Esophagus (tissue), 2 donors: ENCODE measurements at regions not wholly inside any gene's neighbourhood (a gene's known extent, or its start where the extent isn't known, plus 50 kb on each side); places are given as distances from the start of the nearest gene placed in this dataset.

Experiments
- H3K27ac ChIP-seq, 2 donors: one replicate each; pipeline ENCODE4 v1.5.1; 2013; ENCODE audit warnings: low read depth in 2 of 2, mild to moderate bottlenecking in 2 of 2, inconsistent platforms in 1 of 2, low read length in 1 of 2, moderate library complexity in 1 of 2
- H3K27me3 ChIP-seq, 2 donors: one replicate each; pipeline ENCODE4 v1.6.1; 2013; ENCODE audit warnings: low read length in 2 of 2, control low read depth in 1 of 2, mild to moderate bottlenecking in 1 of 2; ENCODE audit not compliant: insufficient read depth in 2 of 2, control insufficient read depth in 1 of 2
- H3K36me3 ChIP-seq, 2 donors: one replicate each; pipeline ENCODE4 v1.6.1; 2013; ENCODE audit warnings: low read length in 1 of 2; ENCODE audit not compliant: control insufficient read depth in 2 of 2, insufficient read depth in 2 of 2
- H3K4me1 ChIP-seq, 2 donors: one replicate each; pipeline ENCODE4 v1.6.1; 2013; ENCODE audit warnings: low read length in 1 of 2; ENCODE audit not compliant: control insufficient read depth in 2 of 2, insufficient read depth in 2 of 2
- H3K4me3 ChIP-seq, 2 donors: one replicate each; pipeline ENCODE4 v1.5.1; 2013; ENCODE audit warnings: low read length in 2 of 2, mild to moderate bottlenecking in 2 of 2, low read depth in 1 of 2, moderate library complexity in 1 of 2
- H3K9me3 ChIP-seq, 2 donors: one replicate each; pipeline ENCODE4 v1.6.1; 2013; ENCODE audit warnings: mild to moderate bottlenecking in 2 of 2, low read depth in 1 of 2, low read length in 1 of 2, moderate library complexity in 1 of 2; ENCODE audit not compliant: control insufficient read depth in 2 of 2, insufficient read depth in 1 of 2
- WGBS, 2 donors: extraction: QIAGEN DNeasy Blood & Tissue Kit; methylation state at CpG; one replicate each; pipeline ENCODE4 v1.1.7; 2013; 5-methylcytosine and 5-hydroxymethylcytosine counted together
- donor health status: healthy with polysubstance abuse.
- donor health status: Bipolar disorder and iron deficiency.

- H3K9me3 ChIP-seq, result no peaks in the 10 kb centered on the region
- H3K27me3 ChIP-seq, result no peaks in the 10 kb centered on the region
- H3K27ac ChIP-seq, result no peak overlapping the region
- no peaks in the 10 kb centered on the region for H3K36me3 ChIP-seq
- WGBS, 2 donors, result 88 to 90% methylated on average over 9 of the region's 9 CpGs
- no peaks in the 10 kb centered on the region for H3K4me1 ChIP-seq
- no peak overlapping the region for H3K4me3 ChIP-seq
Measured at GRCh38 chr3:102106416-102107097, 257.2 kb downstream of the NFKBIZ start.

GRCh38 chr3:102112704-102113230 lies 263.5 kb downstream of the NFKBIZ start:
- Histone ChIP-seq H3K4me1 (peaks cover 2 to 3% of the 10 kb centered on the region in 2 donors), H3K9me3 (peaks cover 0 to 2% of the 10 kb centered on the region in 2 donors), H3K27ac (no peak overlapping the region), H3K27me3 (no peaks in the 10 kb centered on the region), H3K4me3 (no peak overlapping the region), H3K36me3 (no peaks in the 10 kb centered on the region)

GRCh38 chr3:102113421-102114041 lies 264.2 kb downstream of the NFKBIZ start:
- no peak overlapping the region for H3K4me3 ChIP-seq
- peaks cover 0 to 2% of the 10 kb centered on the region in 2 donors for H3K9me3 ChIP-seq
- 77 to 86% methylated on average over 11 of the region's 11 CpGs for WGBS, 2 donors
- no peaks in the 10 kb centered on the region for H3K36me3 ChIP-seq
- no peaks in the 10 kb centered on the region for H3K27me3 ChIP-seq
- H3K27ac ChIP-seq, result peak overlapping the region in 1 of 2 donors; percentile 30
- peaks cover 2 to 3% of the 10 kb centered on the region in 2 donors for H3K4me1 ChIP-seq

- 73 to 78% methylated on average over 7 of the region's 7 CpGs for whole genome bisulfite sequencing, 2 donors
- no peaks in the 10 kb centered on the region for H3K36me3 ChIP-seq
- no peak overlapping the region for H3K4me3 ChIP-seq
- no peak overlapping the region for H3K27ac ChIP-seq
- peaks cover 2 to 3% of the 10 kb centered on the region in 2 donors for H3K4me1 ChIP-seq
- H3K9me3 ChIP-seq, result peaks cover 0 to 2% of the 10 kb centered on the region in 2 donors
- H3K27me3 ChIP-seq, result no peaks in the 10 kb centered on the region
Measured at GRCh38 chr3:102114264-102114979, 265.1 kb downstream of the NFKBIZ start.

GRCh38 chr3:102122527-102122926 lies 273.2 kb downstream of the NFKBIZ start:
- H3K27me3 ChIP-seq, result no peaks in the 10 kb centered on the region
- H3K4me1 ChIP-seq, result peaks cover 0 to 4% of the 10 kb centered on the region in 2 donors
- H3K36me3 ChIP-seq, result no peaks in the 10 kb centered on the region
- H3K9me3 ChIP-seq, result no peaks in the 10 kb centered on the region
- no peak overlapping the region for H3K27ac ChIP-seq
- H3K4me3 ChIP-seq, result no peak overlapping the region

DNA sequence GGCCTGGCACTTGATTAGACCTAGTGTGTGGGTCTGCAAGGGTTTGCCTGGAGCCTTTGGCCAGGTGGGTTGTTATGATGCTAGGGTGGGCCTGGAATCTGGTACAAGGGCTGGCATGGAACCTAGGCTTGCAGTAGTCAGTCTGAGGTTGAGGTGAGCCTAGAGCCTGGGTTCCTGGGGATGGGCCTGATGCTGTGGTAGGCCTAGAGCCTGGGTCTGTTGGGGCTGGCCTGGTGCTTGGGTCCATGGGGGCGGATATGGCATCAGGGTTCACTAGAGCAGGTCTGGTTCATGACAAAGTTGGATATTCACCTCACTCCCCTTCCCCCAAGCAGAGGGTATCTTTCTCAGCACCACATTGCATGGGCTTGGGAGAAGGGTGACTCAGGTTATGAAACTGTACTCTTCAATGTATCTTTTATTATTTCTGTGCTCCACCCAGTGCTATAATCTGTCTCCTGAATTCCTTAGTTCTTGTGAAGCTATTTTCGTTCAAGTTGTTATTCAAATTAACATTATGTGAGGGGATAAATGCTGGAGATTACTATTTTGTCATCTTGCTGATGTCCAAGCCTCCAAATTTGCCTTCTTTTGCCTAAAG lies 274.4 kb downstream of the NFKBIZ start:
- no peaks in the 10 kb centered on the region for H3K9me3 ChIP-seq
- no peaks in the 10 kb centered on the region for H3K36me3 ChIP-seq
- peak overlapping the region; percentile 52 to 86 for H3K27ac ChIP-seq
- H3K4me1 ChIP-seq, result peaks cover 0 to 4% of the 10 kb centered on the region in 2 donors
- 75 to 78% methylated on average over 2 of the region's 2 CpGs for WGBS, 2 donors
- no peaks in the 10 kb centered on the region for H3K27me3 ChIP-seq
- no peak overlapping the region for H3K4me3 ChIP-seq

DNA sequence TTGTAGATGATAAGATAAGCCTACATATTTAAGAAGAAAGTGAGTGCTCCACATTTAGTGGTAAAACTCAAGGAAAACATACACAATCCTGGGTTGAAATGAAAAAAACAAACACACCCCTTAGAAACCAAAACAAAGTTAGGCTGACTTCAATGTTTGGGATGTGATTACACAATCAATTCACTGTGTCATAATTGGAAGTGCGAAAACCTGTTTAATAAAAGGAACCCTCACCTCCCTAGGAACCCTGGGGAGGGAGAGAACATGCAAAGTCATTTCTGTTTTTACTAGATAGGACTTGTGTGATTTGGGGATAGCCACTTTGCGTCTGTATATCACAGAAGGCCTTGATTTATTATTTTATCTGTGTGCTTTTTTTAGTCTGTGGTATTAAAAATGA lies 275.0 kb downstream of the NFKBIZ start:
- Histone ChIP-seq H3K36me3 (no peaks in the 10 kb centered on the region), H3K4me3 (no peak overlapping the region), H3K9me3 (no peaks in the 10 kb centered on the region), H3K27me3 (no peaks in the 10 kb centered on the region), H3K4me1 (peaks cover 0 to 4% of the 10 kb centered on the region in 2 donors), H3K27ac (no peak overlapping the region)
- WGBS, 2 donors, result 37 to 60% methylated on average over 2 of the region's 2 CpGs

DNA sequence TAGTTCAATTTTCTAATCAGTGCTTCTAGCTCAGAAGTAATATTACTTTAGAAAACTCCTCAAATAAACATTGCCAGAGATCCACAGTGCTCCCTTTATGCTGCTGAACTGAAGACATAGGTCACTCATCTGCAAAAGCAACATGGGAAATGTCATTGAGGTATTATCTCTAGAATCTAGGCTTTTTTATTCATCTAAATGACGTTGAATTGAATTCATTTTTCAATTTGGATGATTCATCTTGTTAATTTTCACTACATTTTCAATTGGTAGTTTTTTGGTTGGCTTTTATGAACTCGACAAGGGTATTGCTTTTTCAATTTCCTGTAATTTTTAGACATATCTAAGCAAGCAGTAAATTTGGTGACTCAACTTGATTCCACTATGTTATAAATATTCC lies 275.4 kb downstream of the NFKBIZ start:
- 68% methylated on average over 2 of the region's 2 CpGs for WGBS, 2 donors
- no peaks in the 10 kb centered on the region for H3K9me3 ChIP-seq
- H3K4me3 ChIP-seq, result no peak overlapping the region
- H3K27ac ChIP-seq, result peak overlapping the region in 1 of 2 donors; percentile 53
- H3K27me3 ChIP-seq, result no peaks in the 10 kb centered on the region
- H3K36me3 ChIP-seq, result no peaks in the 10 kb centered on the region
- peaks cover 0 to 4% of the 10 kb centered on the region in 2 donors for H3K4me1 ChIP-seq

- WGBS, 2 donors, result 73 to 77% methylated on average over 5 of the region's 5 CpGs
- no peak overlapping the region for H3K27ac ChIP-seq
Measured at GRCh38 chr3:102125197-102125993, 276.1 kb downstream of the NFKBIZ start.

More at GRCh38 chr3:102125197-102125993, 276.1 kb downstream of the NFKBIZ start:
- Histone ChIP-seq H3K36me3 (no peaks in the 10 kb centered on the region), H3K4me1 (peaks cover 0 to 4% of the 10 kb centered on the region in 2 donors), H3K27me3 (no peaks in the 10 kb centered on the region), H3K9me3 (no peaks in the 10 kb centered on the region), H3K4me3 (no peak overlapping the region)
